GM10266 (cell line): ENCODE measurements at regions not wholly inside any gene's neighbourhood (a gene's known extent, or its start where the extent isn't known, plus 50 kb on each side); places are given as distances from the start of the nearest gene placed in this dataset.

Experiments
- DNase-seq: peaks from one replicate; pipeline ENCODE4 v3.0.0; 2012; ENCODE audit errors: extremely low spot score
- CTCF ChIP-seq: IDR thresholded peaks from 2 replicates; pipeline ENCODE4 v1.5.1; 2012; ENCODE audit warnings: mild to moderate bottlenecking, low read depth; ENCODE audit not compliant: control insufficient read depth, insufficient read depth; ENCODE audit errors: missing control alignments

- DNase-seq: no peak
- TF ChIP-seq CTCF: no peak
These were observed 262.3 kb downstream of the RWDD3 start for GRCh38 chr1:95496307-95496706.

GRCh38 chr1:95496773-95497172 is 262.8 kb downstream of the RWDD3 start:
- DNase-seq: no peak
- no peak for TF ChIP-seq CTCF

GRCh38 chr1:95497566-95497965 is 263.6 kb downstream of the RWDD3 start:
- TF ChIP-seq CTCF: no peak
- no peak for DNase-seq

GRCh38 chr1:95503278-95504030 is 269.4 kb downstream of the RWDD3 start:
- no peak for DNase-seq

GRCh38 chr1:95504321-95504720 is 270.3 kb downstream of the RWDD3 start:
- DNase-seq: no peak
- no peak for TF ChIP-seq CTCF

More at GRCh38 chr1:95503278-95504030, 269.4 kb downstream of the RWDD3 start:
- TF ChIP-seq CTCF: no peak

GRCh38 chr1:95506736-95507414 is 272.9 kb downstream of the RWDD3 start:
- no peak for TF ChIP-seq CTCF

GRCh38 chr1:95509989-95510388 is 276.0 kb downstream of the RWDD3 start:
- DNase-seq: no peak
- TF ChIP-seq CTCF: no peak

More at GRCh38 chr1:95506736-95507414, 272.9 kb downstream of the RWDD3 start:
- DNase-seq: no peak
